Uterus (tissue), 2 donors: ENCODE measurements at regions not wholly inside any gene's neighbourhood (a gene's known extent, or its start where the extent isn't known, plus 50 kb on each side); places are given as distances from the start of the nearest gene placed in this dataset.

Source experiments
- POLR2A ChIP-seq, 2 donors: fragments of 450-650 bp; IDR thresholded peaks; one replicate each; pipeline ENCODE4 v1.6.1; 2016; ENCODE audit warnings: antibody characterized with exemption in 2 of 2, mild to moderate bottlenecking in 1 of 2, moderate library complexity in 1 of 2
- TF ChIP-seq, protein P1 (sequence below), 4 experiments: fragments of 200-600 bp in 2 of 4; fragments of 450-650 bp in 2 of 4; sonication (generic) in 2 of 4; IDR thresholded peaks; one replicate each; pipeline ENCODE4 v1.5.1; 2016 to 2019; ENCODE audit warnings: antibody characterized with exemption in 4 of 4, mild to moderate bottlenecking in 2 of 4, moderate library complexity in 1 of 4

DNA sequence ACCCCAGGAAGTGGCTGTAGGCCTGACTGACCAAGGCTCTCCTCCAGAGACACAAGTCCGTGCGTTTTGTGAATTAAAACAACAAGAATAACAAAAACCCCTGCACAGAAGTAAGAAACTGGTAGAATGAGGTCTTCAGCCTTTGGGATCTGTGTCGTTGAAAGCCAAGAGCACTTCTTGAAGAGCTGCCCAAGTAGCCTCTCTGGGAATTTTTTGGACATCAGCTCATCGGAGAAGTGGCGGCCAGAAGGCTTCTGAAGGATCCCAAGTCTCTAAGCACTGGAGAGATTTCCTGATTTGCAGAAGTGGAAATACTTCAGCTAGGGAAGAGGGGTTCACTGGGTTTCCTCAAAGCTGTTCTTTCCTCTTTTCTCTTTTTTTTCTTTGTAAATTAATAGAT lies 100.4 kb upstream of the ZNF536 start:
- TF ChIP-seq, protein P1, sequence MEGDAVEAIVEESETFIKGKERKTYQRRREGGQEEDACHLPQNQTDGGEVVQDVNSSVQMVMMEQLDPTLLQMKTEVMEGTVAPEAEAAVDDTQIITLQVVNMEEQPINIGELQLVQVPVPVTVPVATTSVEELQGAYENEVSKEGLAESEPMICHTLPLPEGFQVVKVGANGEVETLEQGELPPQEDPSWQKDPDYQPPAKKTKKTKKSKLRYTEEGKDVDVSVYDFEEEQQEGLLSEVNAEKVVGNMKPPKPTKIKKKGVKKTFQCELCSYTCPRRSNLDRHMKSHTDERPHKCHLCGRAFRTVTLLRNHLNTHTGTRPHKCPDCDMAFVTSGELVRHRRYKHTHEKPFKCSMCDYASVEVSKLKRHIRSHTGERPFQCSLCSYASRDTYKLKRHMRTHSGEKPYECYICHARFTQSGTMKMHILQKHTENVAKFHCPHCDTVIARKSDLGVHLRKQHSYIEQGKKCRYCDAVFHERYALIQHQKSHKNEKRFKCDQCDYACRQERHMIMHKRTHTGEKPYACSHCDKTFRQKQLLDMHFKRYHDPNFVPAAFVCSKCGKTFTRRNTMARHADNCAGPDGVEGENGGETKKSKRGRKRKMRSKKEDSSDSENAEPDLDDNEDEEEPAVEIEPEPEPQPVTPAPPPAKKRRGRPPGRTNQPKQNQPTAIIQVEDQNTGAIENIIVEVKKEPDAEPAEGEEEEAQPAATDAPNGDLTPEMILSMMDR (IDR thresholded peaks at IDR 0.05) = no peak
- TF ChIP-seq POLR2A (IDR thresholded peaks at IDR 0.05) = no peak
